Body of pancreas (tissue), 4 donors: ENCODE measurements at regions not wholly inside any gene's neighbourhood (a gene's known extent, or its start where the extent isn't known, plus 50 kb on each side); places are given as distances from the start of the nearest gene placed in this dataset.
A peak's percentile ranks its signal among the peaks of the same experiment; 100 is the strongest.

Source experiments
- ATAC-seq: fragments of 150-250 bp; one replicate; pipeline ENCODE4 v1.9.1; 2016
- DNase-seq, 4 donors: peaks; one replicate each; pipeline ENCODE4 v3.0.0-alpha.2; 2019
- H3K27ac ChIP-seq, 4 donors: fragments of 200-600 bp; sonication (generic); 1 replicate in 3 of 4; 2 replicates in 1 of 4; pipeline versions ENCODE4 v1.5.1 to v1.6.1; 2016 to 2019; ENCODE audit warnings: mild to moderate bottlenecking in 1 of 4, mixed read lengths in 1 of 4, moderate library complexity in 1 of 4
- H3K27me3 ChIP-seq, 2 donors: fragments of 200-600 bp; sonication (generic); one replicate each; pipeline ENCODE4 v1.6.0; 2016; ENCODE audit warnings: mild to moderate bottlenecking in 1 of 2
- H3K36me3 ChIP-seq, 2 donors: fragments of 200-600 bp; sonication (generic); replicated peaks in 1 of 2; 2 replicates each; pipeline ENCODE4 v1.5.1; 2016; ENCODE audit warnings: low read depth in 2 of 2; ENCODE audit not compliant: insufficient read depth in 1 of 2
- H3K4me1 ChIP-seq: fragments of 200-600 bp; sonication (generic); one replicate; pipeline ENCODE4 v1.6.0; 2016
- H3K4me3 ChIP-seq, 2 donors: fragments of 200-600 bp; sonication (generic); 1 replicate in 1 of 2; 2 replicates in 1 of 2; pipeline ENCODE4 v1.5.1; 2016 to 2019
- H3K9me3 ChIP-seq, 3 donors: fragments of 200-600 bp; sonication (generic); 1 replicate in 2 of 3; 2 replicates in 1 of 3; pipeline ENCODE4 v1.5.1; 2016
- POLR2A ChIP-seq, 3 donors: fragments of 450-650 bp; IDR thresholded peaks; one replicate each; pipeline ENCODE4 v1.6.1; 2016; ENCODE audit warnings: antibody characterized with exemption in 3 of 3, mild to moderate bottlenecking in 2 of 3
- WGBS, 2 donors: methylation state at CpG; one replicate each; pipeline ENCODE4 v1.1.5; 2017; 5-methylcytosine and 5-hydroxymethylcytosine counted together
- intact Hi-C: fragments of 100-400 bp; cut with DNase I; formaldehyde crosslinking; loops from one replicate; pipeline ENCODE4 v1.15.1; 2023
- TF ChIP-seq, protein P1 (sequence below), 7 experiments: fragments of 450-650 bp in 4 of 7; fragments of 200-600 bp in 3 of 7; sonication (generic) in 3 of 7; IDR thresholded peaks; one replicate each; pipeline ENCODE4 v1.5.1; 2016 to 2019; ENCODE audit warnings: antibody characterized with exemption in 7 of 7

DNA sequence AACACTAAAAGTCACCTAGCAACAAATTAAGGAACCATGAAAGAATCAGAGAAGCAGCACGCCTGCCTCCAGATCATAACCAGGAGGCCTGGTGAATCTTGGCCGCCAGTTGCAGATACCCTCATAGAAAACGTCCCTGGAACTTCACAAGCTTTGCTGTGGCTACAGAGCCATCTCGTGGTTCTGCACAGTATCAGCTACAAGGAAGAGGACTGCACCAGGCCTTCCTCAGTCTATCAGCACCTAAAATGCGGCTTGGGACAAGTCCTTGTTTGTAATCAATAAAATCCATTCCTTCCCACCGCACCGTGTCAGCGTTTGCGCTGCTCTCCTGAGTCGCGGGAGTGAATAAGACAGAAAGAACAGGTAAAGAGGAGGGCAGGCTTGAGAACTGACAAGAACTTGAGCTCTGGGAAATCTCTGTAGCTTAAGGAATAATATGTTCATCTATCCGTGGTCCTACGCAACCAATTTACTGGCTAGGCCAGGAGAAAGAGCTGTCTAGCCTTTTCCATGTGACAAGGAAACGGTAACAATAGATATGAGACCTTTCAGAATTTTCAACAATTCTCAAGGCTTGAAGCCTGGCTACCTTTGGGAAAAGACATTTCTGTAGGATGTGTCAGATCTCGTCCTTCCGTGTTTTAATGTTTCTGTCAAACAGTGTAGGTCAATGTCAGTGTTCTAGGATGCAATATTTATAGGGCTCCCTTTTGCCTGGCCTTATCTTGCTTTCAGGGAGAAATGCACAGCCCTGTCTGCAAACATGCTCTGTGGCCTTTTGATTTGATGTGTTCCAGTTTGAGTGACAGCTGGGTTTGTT, 128.5 kb upstream of the RAB12 start:
- WGBS, 2 donors = 30 to 33% methylated on average over 16 of the region's 16 CpGs

DNA sequence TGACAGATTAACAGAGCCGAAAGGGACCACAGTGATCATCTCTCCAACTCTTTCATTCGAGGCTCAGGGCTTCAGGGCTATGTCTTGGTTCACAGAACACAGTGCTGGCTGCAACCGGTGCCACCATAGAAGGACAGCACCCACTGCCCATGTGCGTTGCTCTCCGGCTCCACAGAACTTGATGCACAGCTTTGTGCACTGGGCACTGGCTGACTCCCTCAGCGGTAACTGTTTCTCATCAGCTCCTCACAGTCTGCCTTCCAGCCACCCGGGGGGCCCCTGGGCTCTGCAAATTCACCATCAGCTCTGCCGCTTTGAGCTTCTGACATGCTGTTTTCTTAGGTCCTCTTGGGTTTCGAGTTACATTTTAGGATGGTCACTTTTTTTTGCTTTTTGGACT, 124.3 kb upstream of the RAB12 start:
- no peaks in the 10 kb centered on the region for H3K36me3 ChIP-seq
- no peaks in the 10 kb centered on the region for H3K4me1 ChIP-seq
- H3K27me3 ChIP-seq = peaks cover 0 to 3% of the 10 kb centered on the region in 2 donors
- H3K4me3 ChIP-seq = no peak overlapping the region
- ATAC-seq (no peak), DNase-seq (no peak)
- intact Hi-C loops = no loop called here
- TF ChIP-seq, protein P1, sequence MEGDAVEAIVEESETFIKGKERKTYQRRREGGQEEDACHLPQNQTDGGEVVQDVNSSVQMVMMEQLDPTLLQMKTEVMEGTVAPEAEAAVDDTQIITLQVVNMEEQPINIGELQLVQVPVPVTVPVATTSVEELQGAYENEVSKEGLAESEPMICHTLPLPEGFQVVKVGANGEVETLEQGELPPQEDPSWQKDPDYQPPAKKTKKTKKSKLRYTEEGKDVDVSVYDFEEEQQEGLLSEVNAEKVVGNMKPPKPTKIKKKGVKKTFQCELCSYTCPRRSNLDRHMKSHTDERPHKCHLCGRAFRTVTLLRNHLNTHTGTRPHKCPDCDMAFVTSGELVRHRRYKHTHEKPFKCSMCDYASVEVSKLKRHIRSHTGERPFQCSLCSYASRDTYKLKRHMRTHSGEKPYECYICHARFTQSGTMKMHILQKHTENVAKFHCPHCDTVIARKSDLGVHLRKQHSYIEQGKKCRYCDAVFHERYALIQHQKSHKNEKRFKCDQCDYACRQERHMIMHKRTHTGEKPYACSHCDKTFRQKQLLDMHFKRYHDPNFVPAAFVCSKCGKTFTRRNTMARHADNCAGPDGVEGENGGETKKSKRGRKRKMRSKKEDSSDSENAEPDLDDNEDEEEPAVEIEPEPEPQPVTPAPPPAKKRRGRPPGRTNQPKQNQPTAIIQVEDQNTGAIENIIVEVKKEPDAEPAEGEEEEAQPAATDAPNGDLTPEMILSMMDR (IDR thresholded peaks at IDR 0.05) = no peak
- no peak for TF ChIP-seq POLR2A (IDR thresholded peaks at IDR 0.05)
- 78 to 79% methylated on average over 8 to 9 of the region's 9 CpGs for WGBS, 2 donors
- no peak overlapping the region for H3K27ac ChIP-seq
- no peaks in the 10 kb centered on the region for H3K9me3 ChIP-seq

More for the DNA sequence above, 128.5 kb upstream of the RAB12 start:
- Histone ChIP-seq H3K27ac (no peak overlapping the region), H3K36me3 (no peaks in the 10 kb centered on the region), H3K9me3 (no peaks in the 10 kb centered on the region), H3K4me1 (no peaks in the 10 kb centered on the region), H3K27me3 (peaks cover 0 to 2% of the 10 kb centered on the region in 2 donors), H3K4me3 (no peak overlapping the region)
- ATAC-seq = peak; percentile 53
- TF ChIP-seq POLR2A (IDR thresholded peaks at IDR 0.05) = no peak
- TF ChIP-seq, protein P1 (IDR thresholded peaks at IDR 0.05) = peak in 6 of 7 experiments; percentile 20 to 63 (median 58)
- intact Hi-C loops = no loop called here
- peak; percentile 24 to 52 (median 48) for DNase-seq

DNA sequence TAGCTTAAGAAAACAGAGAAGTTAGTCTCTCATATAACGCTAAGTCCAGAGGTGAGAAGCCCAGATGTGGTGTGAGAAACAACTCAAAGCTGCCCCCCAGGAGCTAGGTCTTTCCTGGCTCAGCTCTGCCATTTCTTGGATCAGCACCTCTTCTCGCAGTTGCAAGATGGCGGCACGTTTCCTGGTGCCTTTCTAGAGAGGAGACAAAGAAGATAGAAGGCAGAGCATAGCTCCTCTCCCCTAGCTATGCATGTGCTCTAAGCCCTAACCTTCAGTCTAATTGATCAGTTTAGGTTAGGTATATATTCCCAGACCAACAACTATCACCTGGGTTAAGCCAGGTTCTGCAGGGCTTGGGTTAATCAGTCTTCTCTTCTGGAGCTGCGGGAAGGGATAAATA, 119.5 kb upstream of the RAB12 start:
- H3K4me1 ChIP-seq = no peaks in the 10 kb centered on the region
- no peak for TF ChIP-seq POLR2A (IDR thresholded peaks at IDR 0.05)
- TF ChIP-seq, protein P1 (IDR thresholded peaks at IDR 0.05) = no peak
- H3K36me3 ChIP-seq = no peaks in the 10 kb centered on the region
- no peak for DNase-seq
- 86 to 90% methylated on average over 5 of the region's 5 CpGs for WGBS, 2 donors
- no peak for ATAC-seq
- intact Hi-C loops = no loop called here
- H3K9me3 ChIP-seq = no peaks in the 10 kb centered on the region
- no peak overlapping the region for H3K4me3 ChIP-seq
- H3K27ac ChIP-seq = no peak overlapping the region
- peaks cover 0 to 3% of the 10 kb centered on the region in 2 donors for H3K27me3 ChIP-seq

DNA sequence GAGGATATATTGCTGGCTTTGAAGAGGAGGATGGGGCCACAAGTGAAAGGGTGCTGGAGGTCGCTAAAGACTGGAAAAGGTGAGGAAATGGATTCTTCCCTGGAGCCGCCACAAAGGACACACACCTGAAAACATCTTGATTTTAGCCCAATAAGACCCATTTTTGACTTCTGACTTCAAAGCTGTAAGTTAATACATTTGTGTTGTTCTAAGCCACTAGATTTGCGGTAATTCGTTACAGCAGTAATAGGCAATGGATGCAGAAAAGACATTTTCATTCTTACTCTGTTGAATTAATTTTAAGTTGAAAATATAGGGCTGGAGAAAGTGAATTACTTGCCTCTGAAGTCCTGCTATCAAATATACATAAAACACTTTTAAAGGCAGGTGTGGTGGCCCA, 117.7 kb upstream of the RAB12 start:
- WGBS, 2 donors = 77 to 78% methylated on average over 4 of the region's 4 CpGs
- H3K36me3 ChIP-seq = no peaks in the 10 kb centered on the region
- no peak overlapping the region for H3K27ac ChIP-seq
- no peaks in the 10 kb centered on the region for H3K9me3 ChIP-seq
- no peaks in the 10 kb centered on the region for H3K4me1 ChIP-seq
- H3K27me3 ChIP-seq = no peaks in the 10 kb centered on the region
- intact Hi-C loops = no loop called here
- ATAC-seq (no peak), DNase-seq (no peak)
- no peak overlapping the region for H3K4me3 ChIP-seq
- TF ChIP-seq, protein P1 (IDR thresholded peaks at IDR 0.05) = no peak
- no peak for TF ChIP-seq POLR2A (IDR thresholded peaks at IDR 0.05)

DNA sequence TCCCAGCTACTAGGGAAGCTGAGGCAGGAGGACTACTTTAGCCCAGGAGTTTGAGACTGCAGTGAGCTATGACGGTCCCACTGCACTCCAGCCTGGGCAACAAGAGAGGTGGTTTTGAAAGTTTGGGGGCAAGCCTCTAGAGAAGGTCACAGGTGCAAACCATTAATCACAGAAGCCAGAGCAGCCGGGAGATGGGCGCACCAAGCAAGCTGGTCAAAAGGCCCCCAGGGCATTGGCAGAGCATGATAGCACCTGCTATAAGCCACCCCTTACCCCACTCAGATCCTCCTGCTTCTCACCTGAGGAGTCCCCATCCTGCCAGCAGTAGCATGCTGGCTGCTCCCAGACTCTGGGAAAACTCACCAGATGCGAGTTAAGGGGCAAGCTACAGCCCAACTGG, 116.1 kb upstream of the RAB12 start:
- TF ChIP-seq, protein P1 (IDR thresholded peaks at IDR 0.05) = no peak
- TF ChIP-seq POLR2A (IDR thresholded peaks at IDR 0.05) = no peak
- WGBS, 2 donors = 62 to 71% methylated on average over 4 of the region's 4 CpGs
- ATAC-seq = no peak
- Histone ChIP-seq H3K36me3 (no peaks in the 10 kb centered on the region), H3K27me3 (no peaks in the 10 kb centered on the region), H3K4me3 (no peak overlapping the region), H3K27ac (no peak overlapping the region), H3K9me3 (no peaks in the 10 kb centered on the region), H3K4me1 (no peaks in the 10 kb centered on the region)
- no peak for DNase-seq
- intact Hi-C loops = no loop called here
